ENCODE measurements at regions not wholly inside any gene's neighbourhood (a gene's known extent, or its start where the extent isn't known, plus 50 kb on each side); places are given as distances from the start of the nearest gene placed in this dataset.
"Not testable (repeated sequence)": the region's sequence is repeated elsewhere in the genome, so short reads cannot be mapped to it uniquely, and the experiment has no call there.

DNA sequence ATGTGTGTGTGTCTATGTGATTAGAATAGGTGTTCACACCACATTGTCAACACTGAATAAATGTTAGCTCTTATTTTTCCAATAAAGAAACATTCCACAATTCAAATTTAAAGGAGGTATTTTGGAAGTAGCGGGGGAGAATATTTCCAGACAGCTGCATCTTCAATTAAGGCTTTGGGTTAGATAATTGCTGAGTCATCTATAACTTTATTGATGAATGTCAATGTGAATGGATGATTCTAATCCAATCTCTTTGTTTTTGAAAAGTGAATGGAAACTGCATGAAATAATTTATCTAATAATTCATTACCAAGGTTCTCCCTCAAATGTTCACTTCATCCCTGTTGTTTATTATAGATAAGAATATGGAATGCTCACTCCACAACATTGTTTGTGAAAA is 625.2 kb downstream of the IRS1 start:
- TF ChIP-seq, protein P1, sequence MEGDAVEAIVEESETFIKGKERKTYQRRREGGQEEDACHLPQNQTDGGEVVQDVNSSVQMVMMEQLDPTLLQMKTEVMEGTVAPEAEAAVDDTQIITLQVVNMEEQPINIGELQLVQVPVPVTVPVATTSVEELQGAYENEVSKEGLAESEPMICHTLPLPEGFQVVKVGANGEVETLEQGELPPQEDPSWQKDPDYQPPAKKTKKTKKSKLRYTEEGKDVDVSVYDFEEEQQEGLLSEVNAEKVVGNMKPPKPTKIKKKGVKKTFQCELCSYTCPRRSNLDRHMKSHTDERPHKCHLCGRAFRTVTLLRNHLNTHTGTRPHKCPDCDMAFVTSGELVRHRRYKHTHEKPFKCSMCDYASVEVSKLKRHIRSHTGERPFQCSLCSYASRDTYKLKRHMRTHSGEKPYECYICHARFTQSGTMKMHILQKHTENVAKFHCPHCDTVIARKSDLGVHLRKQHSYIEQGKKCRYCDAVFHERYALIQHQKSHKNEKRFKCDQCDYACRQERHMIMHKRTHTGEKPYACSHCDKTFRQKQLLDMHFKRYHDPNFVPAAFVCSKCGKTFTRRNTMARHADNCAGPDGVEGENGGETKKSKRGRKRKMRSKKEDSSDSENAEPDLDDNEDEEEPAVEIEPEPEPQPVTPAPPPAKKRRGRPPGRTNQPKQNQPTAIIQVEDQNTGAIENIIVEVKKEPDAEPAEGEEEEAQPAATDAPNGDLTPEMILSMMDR (IDR thresholded peaks at IDR 0.05; ENCODE audit: low read length, missing control alignments), result no peak

DNA sequence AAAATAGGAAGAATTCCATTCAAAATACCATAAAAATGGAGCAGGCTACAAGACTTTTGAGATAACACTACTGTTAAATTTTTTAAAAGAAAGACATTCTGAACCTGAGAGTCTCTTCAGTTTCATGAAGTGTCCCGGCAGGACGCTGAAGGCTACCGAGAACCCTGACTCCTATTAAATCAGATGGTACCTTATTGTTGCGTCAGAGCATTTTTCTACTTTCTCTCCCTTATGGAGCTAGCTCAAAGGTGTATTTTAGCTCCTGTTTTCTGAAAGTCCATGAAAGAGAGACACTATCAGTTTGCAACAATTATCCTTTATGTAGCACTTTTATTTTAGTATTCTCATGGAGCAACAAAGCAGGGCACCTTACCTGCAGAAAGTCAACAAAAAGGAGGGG is 626.7 kb downstream of the IRS1 start:
- no peak for DNase-seq (ENCODE audit: low read depth)
- TF ChIP-seq, protein P1 (IDR thresholded peaks at IDR 0.05; ENCODE audit: low read length, missing control alignments), result no peak
- no peak overlapping the region for H3K4me3 ChIP-seq (replicated peaks; ENCODE audit: low read depth, low read length)

More for the DNA sequence above, 625.2 kb downstream of the IRS1 start:
- no peak for DNase-seq (ENCODE audit: low read depth)
- no peak overlapping the region for H3K4me3 ChIP-seq (replicated peaks; ENCODE audit: low read depth, low read length)

DNA sequence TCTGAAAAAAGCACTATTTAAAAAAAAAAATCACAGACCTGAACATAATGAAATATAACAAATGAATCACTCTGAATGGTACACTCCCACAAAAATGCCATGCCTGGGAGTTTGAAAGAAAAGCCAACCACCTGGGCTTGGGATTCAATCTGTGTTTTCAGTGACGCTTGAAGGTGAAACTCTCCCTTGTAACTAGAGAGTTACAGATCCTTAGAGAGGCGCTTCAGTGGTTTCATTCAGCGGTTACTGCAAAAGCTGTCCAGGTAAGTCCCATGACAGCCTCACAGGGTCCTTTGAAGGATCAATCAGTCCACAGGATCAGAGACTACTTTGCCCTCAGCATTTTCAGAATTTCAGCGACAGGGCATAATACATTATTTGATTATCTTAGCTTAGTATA is 627.3 kb downstream of the IRS1 start:
- TF ChIP-seq, protein P1 (IDR thresholded peaks at IDR 0.05; ENCODE audit: low read length, missing control alignments), result no peak

DNA sequence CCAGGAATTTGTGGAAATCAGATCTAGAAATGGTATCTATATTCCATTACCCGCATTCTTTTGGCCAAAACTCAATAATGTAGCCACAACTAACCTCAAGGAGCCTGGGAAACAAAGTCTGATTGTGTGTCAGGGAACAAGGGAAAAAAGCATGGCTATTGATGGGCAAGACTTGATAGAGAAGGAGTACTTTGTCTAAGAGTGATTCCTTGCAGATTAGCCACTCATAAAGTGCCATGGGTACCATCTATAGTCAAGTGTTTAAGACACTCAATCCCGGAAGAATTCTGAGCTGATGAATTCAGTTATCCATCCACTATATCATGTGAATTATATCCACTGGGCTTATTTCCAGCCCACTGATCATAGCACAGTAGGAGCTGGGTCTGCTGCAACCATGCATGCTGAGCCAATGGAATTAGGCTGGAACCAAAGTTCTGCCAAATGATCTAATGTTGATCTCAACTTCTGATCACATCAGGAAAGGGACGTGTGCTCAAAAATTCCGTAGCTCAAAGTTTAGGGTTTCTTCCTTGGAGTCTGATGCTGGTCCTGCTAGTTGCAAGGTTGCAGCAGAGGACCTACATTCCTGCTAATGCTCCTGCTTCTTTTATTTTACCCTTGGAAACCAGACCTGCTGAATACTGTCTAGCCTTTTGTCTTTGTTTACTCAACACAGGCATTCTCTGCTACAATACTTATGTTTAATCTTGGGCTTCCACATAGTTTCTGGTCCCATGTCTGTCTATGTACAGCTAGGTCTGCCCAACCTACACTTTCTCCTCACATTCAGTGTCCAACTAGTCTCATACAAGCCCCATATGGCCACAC is 629.7 kb downstream of the IRS1 start:
- no peak for DNase-seq (ENCODE audit: low read depth)
- H3K4me3 ChIP-seq (replicated peaks; ENCODE audit: low read depth, low read length), result no peak overlapping the region
- TF ChIP-seq, protein P1 (IDR thresholded peaks at IDR 0.05; ENCODE audit: low read length, missing control alignments), result no peak

More for the DNA sequence above, 627.3 kb downstream of the IRS1 start:
- no peak for DNase-seq (ENCODE audit: low read depth)
- no peak overlapping the region for H3K4me3 ChIP-seq (replicated peaks; ENCODE audit: low read depth, low read length)

DNA sequence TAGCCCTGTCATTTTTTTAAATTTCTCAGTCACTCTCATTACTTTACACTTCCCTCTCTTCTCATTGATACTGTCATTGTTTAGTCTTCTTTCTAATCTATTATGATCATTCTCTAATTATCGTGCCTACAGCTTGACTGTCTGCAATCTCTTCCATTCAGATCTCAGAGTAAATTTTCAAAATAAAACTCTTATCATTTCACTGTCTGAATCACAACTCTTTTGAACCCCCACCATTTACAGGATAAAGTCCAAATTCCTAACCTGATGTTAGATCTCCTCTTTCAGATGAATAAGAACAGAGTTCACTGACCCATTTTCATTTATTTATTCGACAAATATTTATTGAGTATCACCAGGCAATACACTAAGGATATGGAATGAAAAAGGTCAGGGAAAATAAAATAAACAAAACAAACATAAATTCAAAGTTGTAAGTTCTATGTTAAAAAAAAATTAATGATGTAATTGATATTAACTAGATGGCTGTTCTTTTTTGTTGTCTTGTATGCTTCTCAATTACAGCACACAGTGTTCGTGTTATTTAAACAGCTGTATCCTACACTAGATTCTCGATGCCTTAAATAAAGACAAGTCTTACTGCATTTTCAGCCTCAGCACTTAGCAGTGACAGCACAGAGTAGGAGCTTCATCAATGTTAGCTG is 631.0 kb downstream of the IRS1 start:
- TF ChIP-seq, protein P1 (IDR thresholded peaks at IDR 0.05; ENCODE audit: low read length, missing control alignments), result no peak
- DNase-seq (ENCODE audit: low read depth), result no peak

DNA sequence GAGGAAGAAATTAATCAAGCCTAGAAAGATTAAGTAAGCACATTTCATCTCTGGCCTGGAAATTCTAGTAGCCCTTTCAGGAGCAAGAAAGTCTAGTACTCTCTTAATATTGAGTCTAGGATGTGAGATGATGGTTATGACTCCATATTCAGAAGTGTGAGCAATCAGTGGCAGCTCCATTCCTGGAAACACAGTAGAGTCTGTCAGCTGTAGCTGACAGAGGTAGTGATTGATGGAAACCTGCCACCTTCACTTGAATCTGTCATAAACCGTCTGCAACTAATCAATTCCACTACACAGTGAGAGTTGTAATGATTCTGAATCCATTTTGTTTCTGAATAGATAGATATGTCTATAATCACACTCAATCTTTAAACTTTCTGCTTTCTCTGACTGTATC is 635.1 kb downstream of the IRS1 start:
- TF ChIP-seq, protein P1 (IDR thresholded peaks at IDR 0.05; ENCODE audit: low read length, missing control alignments), result no peak

More for the DNA sequence above, 631.0 kb downstream of the IRS1 start:
- no peak overlapping the region for H3K4me3 ChIP-seq (replicated peaks; ENCODE audit: low read depth, low read length)

DNA sequence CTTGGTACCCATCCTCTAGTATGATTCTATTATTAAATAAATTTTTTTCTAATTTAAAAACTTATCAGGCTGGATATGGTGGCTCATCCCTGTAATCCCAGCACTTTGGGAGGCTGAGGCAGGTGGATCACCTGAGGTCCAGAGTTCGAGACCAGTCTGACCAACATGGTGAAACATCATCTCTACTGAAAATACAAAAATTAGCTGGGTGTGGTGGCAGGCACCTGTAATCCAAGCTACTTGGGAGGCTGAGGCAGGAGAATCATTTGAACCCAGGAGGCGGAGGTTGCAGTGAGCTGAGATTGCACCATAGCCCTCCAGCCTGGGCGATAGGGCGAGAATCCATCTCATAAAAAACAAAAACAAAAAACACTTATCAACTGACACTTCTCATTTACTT is 639.0 kb downstream of the IRS1 start:
- H3K4me3 ChIP-seq (replicated peaks; ENCODE audit: low read depth, low read length); DNase-seq (ENCODE audit: low read depth): not testable (repeated sequence)

More for the DNA sequence above, 635.1 kb downstream of the IRS1 start:
- DNase-seq (ENCODE audit: low read depth), result no peak
- H3K4me3 ChIP-seq (replicated peaks; ENCODE audit: low read depth, low read length), result no peak overlapping the region

All from fibroblast of pulmonary artery (primary cell).